ENCODE measurements at regions not wholly inside any gene's neighbourhood (a gene's known extent, or its start where the extent isn't known, plus 50 kb on each side); places are given as distances from the start of the nearest gene placed in this dataset.

- DNase-seq, result no peak
Measured at GRCh38 chr3:1552831-1553230, 460.0 kb downstream of the CNTN6 start.

GRCh38 chr3:1561427-1561826 lies 468.6 kb downstream of the CNTN6 start:
- DNase-seq, result no peak

GRCh38 chr3:1571736-1572135 lies 478.9 kb downstream of the CNTN6 start:
- DNase-seq, result no peak

- DNase-seq, result no peak
Measured at GRCh38 chr3:1576047-1576446, 483.2 kb downstream of the CNTN6 start.

- no peak for DNase-seq
Measured at GRCh38 chr3:1578124-1578806, 485.4 kb downstream of the CNTN6 start.

- DNase-seq, result no peak
Measured at GRCh38 chr3:1583044-1583443, 490.2 kb downstream of the CNTN6 start.

GRCh38 chr3:1587426-1587825 lies 494.6 kb downstream of the CNTN6 start:
- no peak for DNase-seq

- DNase-seq, result peak; percentile 6
Measured at GRCh38 chr3:1591327-1592028, 498.7 kb downstream of the CNTN6 start.

GRCh38 chr3:1594940-1595339 lies 502.1 kb downstream of the CNTN6 start:
- no peak for DNase-seq

- DNase-seq, result no peak
Measured at GRCh38 chr3:1600206-1600605, 498.5 kb upstream of the CNTN4 start.

- no peak for DNase-seq
Measured at GRCh38 chr3:1600700-1601418, 497.8 kb upstream of the CNTN4 start.

- DNase-seq, result no peak
Measured at GRCh38 chr3:1609416-1609815, 489.2 kb upstream of the CNTN4 start.

- DNase-seq, result no peak
Measured at GRCh38 chr3:1611824-1612223, 486.8 kb upstream of the CNTN4 start.

GRCh38 chr3:1613962-1614361 lies 484.7 kb upstream of the CNTN4 start:
- no peak for DNase-seq

GRCh38 chr3:1616744-1617143 lies 481.9 kb upstream of the CNTN4 start:
- DNase-seq, result no peak

- no peak for DNase-seq
Measured at GRCh38 chr3:1623896-1624295, 474.8 kb upstream of the CNTN4 start.

GRCh38 chr3:1632128-1632527 lies 466.5 kb upstream of the CNTN4 start:
- DNase-seq, result no peak

GRCh38 chr3:1661839-1662238 lies 436.8 kb upstream of the CNTN4 start:
- DNase-seq, result no peak

- no peak for DNase-seq
Measured at GRCh38 chr3:1664266-1664665, 434.4 kb upstream of the CNTN4 start.

GRCh38 chr3:1666865-1667264 lies 431.8 kb upstream of the CNTN4 start:
- no peak for DNase-seq

GRCh38 chr3:1677576-1678156 lies 421.0 kb upstream of the CNTN4 start:
- no peak for DNase-seq

- DNase-seq, result no peak
Measured at GRCh38 chr3:1692428-1692827, 406.2 kb upstream of the CNTN4 start.

GRCh38 chr3:1693145-1693544 lies 405.5 kb upstream of the CNTN4 start:
- no peak for DNase-seq

Data from activated CD4-positive, alpha-beta T cell treated with anti-CD3 and anti-CD28 coated beads, Interleukin-2, Interleukin-6, amounts not matched to agents 100 ng/mL and 50 ng/mL, durations not matched to agents 16 hours and 8 hours (primary cell).